IMR-90 (cell line): ENCODE measurements at regions not wholly inside any gene's neighbourhood (a gene's known extent, or its start where the extent isn't known, plus 50 kb on each side); places are given as distances from the start of the nearest gene placed in this dataset.

ENCODE experiments used
- ATAC-seq: fragments of 200-7000 bp; cut with Tn5 transposase; 2 replicates; pipeline ENCODE4 v1.9.1; 2020; ENCODE audit warnings: low read depth, mild to moderate bottlenecking, moderate library complexity
- BruUV-seq: library from RNA; stranded (reverse); fragments of 400-500 nt; replicated peaks from 2 replicates; lab custom pipeline; 2021; lab: Mats Ljungman, UMichigan
- CTCF ChIA-PET: fragments of 300-600 bp; formaldehyde crosslinking; extraction: SDS; loops from one replicate; lab custom pipeline; 2021; ENCODE audit warnings: antibody characterized with exemption; lab: Yijun Ruan, JAX
- POLR2A ChIA-PET: fragments of 300-600 bp; sonication (Branson Sonifier 250); formaldehyde crosslinking; loops from one replicate; lab custom pipeline; 2022; ENCODE audit warnings: antibody characterized with exemption; ENCODE audit not compliant: unreplicated experiment; lab: Charles Lee
- DNase-seq: peaks from one replicate; pipeline ENCODE4 v3.0.0; 2013
- H2AFZ ChIP-seq: replicated peaks from 2 replicates; pipeline ENCODE3; 2013; ENCODE audit warnings: low read length, mild to moderate bottlenecking; ENCODE audit not compliant: poor library complexity
- H2AK5ac ChIP-seq: 2 replicates; pipeline ENCODE4 v1.6.1; 2013; ENCODE audit warnings: low read depth, low read length, inconsistent platforms
- H2AK9ac ChIP-seq: replicated peaks from 2 replicates; pipeline ENCODE3; 2013; ENCODE audit warnings: mild to moderate bottlenecking, low read depth, low read length, moderate library complexity; ENCODE audit not compliant: poor library complexity
- H2BK120ac ChIP-seq: 2 replicates; pipeline ENCODE4 v1.6.1; 2013; ENCODE audit warnings: low read depth, low read length, inconsistent platforms
- H2BK15ac ChIP-seq: 3 replicates; pipeline ENCODE4 v1.6.1; 2013; ENCODE audit warnings: low read depth, low read length, inconsistent platforms
- H2BK20ac ChIP-seq: 2 replicates; pipeline ENCODE4 v1.6.1; 2013; ENCODE audit warnings: low read depth, mild to moderate bottlenecking, inconsistent platforms, low read length, moderate library complexity
- H2BK5ac ChIP-seq: 2 replicates; pipeline ENCODE4 v1.6.1; 2013; ENCODE audit warnings: mild to moderate bottlenecking, low read depth, low read length, inconsistent platforms; ENCODE audit not compliant: poor library complexity, severe bottlenecking
- H3K14ac ChIP-seq: replicated peaks from 2 replicates; pipeline ENCODE4 v1.6.1; 2013; ENCODE audit warnings: low read depth, low read length, inconsistent platforms
- H3K18ac ChIP-seq: 2 replicates; pipeline ENCODE4 v1.6.1; 2013; ENCODE audit warnings: low read depth, low read length, control low read depth
- H3K23ac ChIP-seq: 2 replicates; pipeline ENCODE4 v1.6.1; 2013; ENCODE audit warnings: low read depth, low read length, inconsistent platforms
- H3K27ac ChIP-seq: 2 replicates; pipeline ENCODE4 v1.5.1; 2013; ENCODE audit warnings: mild to moderate bottlenecking, control low read depth, low read length; ENCODE audit not compliant: insufficient read depth
- H3K27me3 ChIP-seq: 2 replicates; pipeline ENCODE4 v1.6.1; 2013; ENCODE audit warnings: low read length; ENCODE audit not compliant: control insufficient read depth, insufficient read depth
- H3K36me3 ChIP-seq: 2 replicates; pipeline ENCODE4 v1.6.1; 2013; ENCODE audit warnings: low read length, mixed read lengths; ENCODE audit not compliant: control insufficient read depth, insufficient read depth
- H3K4ac ChIP-seq: 2 replicates; pipeline ENCODE4 v1.6.1; 2013; ENCODE audit warnings: low read depth, low read length, inconsistent platforms
- H3K4me1 ChIP-seq: 2 replicates; pipeline ENCODE4 v1.6.1; 2013; ENCODE audit warnings: low read length, mixed read lengths; ENCODE audit not compliant: control insufficient read depth, insufficient read depth
- H3K4me2 ChIP-seq: 2 replicates; pipeline ENCODE4 v1.6.1; 2013; ENCODE audit warnings: low read depth, mild to moderate bottlenecking, control low read depth, low read length, moderate library complexity
- H3K4me3 ChIP-seq: 2 replicates; pipeline ENCODE4 v1.5.1; 2013; ENCODE audit warnings: low read depth, mild to moderate bottlenecking, control low read depth, low read length, moderate library complexity; ENCODE audit not compliant: insufficient read depth
- H3K56ac ChIP-seq: 2 replicates; pipeline ENCODE4 v1.6.1; 2013; ENCODE audit warnings: low read length, inconsistent platforms; ENCODE audit not compliant: insufficient read depth; ENCODE audit errors: extremely low read depth
- H3K79me1 ChIP-seq, 2 experiments: 2 replicates each; pipeline ENCODE4 v1.6.1; 2013; ENCODE audit warnings: low read length in 2 of 2, inconsistent platforms in 1 of 2, low read depth in 1 of 2
- H3K9ac ChIP-seq: 2 replicates; pipeline ENCODE4 v1.6.1; 2013; ENCODE audit warnings: low read depth, low read length, control low read depth
- H3K9me1 ChIP-seq: 2 replicates; pipeline ENCODE4 v1.6.1; 2013; ENCODE audit warnings: low read length, inconsistent platforms; ENCODE audit not compliant: insufficient read depth
- H3K9me3 ChIP-seq: 2 replicates; pipeline ENCODE4 v1.6.1; 2013; ENCODE audit warnings: low read length; ENCODE audit not compliant: control insufficient read depth, insufficient read depth
- H4K20me1 ChIP-seq: 2 replicates; pipeline ENCODE4 v1.6.1; 2013; ENCODE audit warnings: low read length, inconsistent platforms; ENCODE audit not compliant: insufficient read depth
- H4K5ac ChIP-seq: 2 replicates; pipeline ENCODE4 v1.6.1; 2013; ENCODE audit warnings: mild to moderate bottlenecking, low read depth, low read length, control low read depth
- H4K8ac ChIP-seq, 2 experiments: 2 replicates each; pipeline ENCODE4 v1.6.1; 2013; ENCODE audit warnings: low read depth in 2 of 2, low read length in 2 of 2, control low read depth in 1 of 2, inconsistent platforms in 1 of 2
- H4K91ac ChIP-seq: 2 replicates; pipeline ENCODE4 v1.6.1; 2013; ENCODE audit warnings: low read depth, low read length, inconsistent platforms; ENCODE audit not compliant: insufficient read depth
- BHLHE40 ChIP-seq: fragments of 150-350 bp; IDR thresholded peaks from 2 replicates; pipeline ENCODE4 v1.6.1; 2016; ENCODE audit warnings: mild to moderate bottlenecking, low read depth, low read length
- CEBPB ChIP-seq: IDR thresholded peaks from 2 replicates; pipeline ENCODE4 v1.6.1; 2012; ENCODE audit warnings: low read depth, low read length, improper control_type of control experiment
- CHD1 ChIP-seq: IDR thresholded peaks from 2 replicates; pipeline ENCODE4 v1.6.1; 2012; ENCODE audit warnings: low read depth, low read length, improper control_type of control experiment
- FOS ChIP-seq: fragments of 150-350 bp; IDR thresholded peaks from 2 replicates; pipeline ENCODE4 v1.6.1; 2016; ENCODE audit warnings: low read depth, low read length
- MAFK ChIP-seq: IDR thresholded peaks from 2 replicates; pipeline ENCODE4 v1.6.1; 2012; ENCODE audit warnings: low read depth, low read length, improper control_type of control experiment
- MAZ ChIP-seq: IDR thresholded peaks from 2 replicates; pipeline ENCODE4 v1.6.1; 2012; ENCODE audit warnings: low read depth, mild to moderate bottlenecking, low read length, improper control_type of control experiment, moderate library complexity, borderline replicate concordance
- MXI1 ChIP-seq: IDR thresholded peaks from 2 replicates; pipeline ENCODE4 v1.6.1; 2012; ENCODE audit warnings: low read depth, mild to moderate bottlenecking, low read length, moderate library complexity, borderline replicate concordance
- NFE2L2 ChIP-seq: fragments of 150-350 bp; IDR thresholded peaks from 2 replicates; pipeline ENCODE4 v1.6.1; 2016; ENCODE audit warnings: low read depth, mild to moderate bottlenecking, low read length
- POLR2A ChIP-seq: IDR thresholded peaks from 2 replicates; pipeline ENCODE4 v1.6.1; 2012; ENCODE audit warnings: mild to moderate bottlenecking, low read depth, low read length
- RAD21 ChIP-seq: IDR thresholded peaks from 2 replicates; pipeline ENCODE4 v1.6.1; 2012; ENCODE audit warnings: low read length, improper control_type of control experiment
- RCOR1 ChIP-seq: IDR thresholded peaks from 2 replicates; pipeline ENCODE4 v1.6.1; 2012; ENCODE audit warnings: mild to moderate bottlenecking, low read length, improper control_type of control experiment; ENCODE audit not compliant: insufficient replicate concordance
- RFX5 ChIP-seq: IDR thresholded peaks from 2 replicates; pipeline ENCODE4 v1.8.0; 2012; ENCODE audit warnings: low read depth, mild to moderate bottlenecking, low read length, moderate library complexity
- SMC3 ChIP-seq: fragments of 150-350 bp; IDR thresholded peaks from 2 replicates; pipeline ENCODE4 v1.6.1; 2016; ENCODE audit warnings: low read depth, mild to moderate bottlenecking, antibody characterized with exemption, low read length, moderate library complexity
- whole genome bisulfite sequencing, 2 experiments: methylation state at CpG; one replicate each; pipeline versions ENCODE4 v1.1.5 to v1.1.7; 2013; ENCODE audit warnings: missing lambda C conversion rate in 2 of 2; ENCODE audit not compliant: insufficient read length in 1 of 2; ENCODE audit errors: extremely low coverage in 2 of 2; 5-methylcytosine and 5-hydroxymethylcytosine counted together
- dilution Hi-C: fragments of 300-500 bp; cut with HindIII; formaldehyde crosslinking; loops from one replicate; pipeline ENCODE4 v1.14.3; 2018; ENCODE audit warnings: low sequenced_read_pairs; ENCODE audit not compliant: unreplicated experiment
- in situ Hi-C: fragments of 300-500 bp; cut with MboI; formaldehyde crosslinking; loops from 3 replicates; pipeline ENCODE4 v1.14.3; 2019; ENCODE audit warnings: low sequenced_read_pairs, inconsistent platforms, mixed read lengths
- intact Hi-C: fragments of 100-400 bp; cut with micrococcal nuclease; formaldehyde crosslinking; loops from 2 replicates; pipeline ENCODE4 v1.10.0; 2022
- TF ChIP-seq, protein P1 (sequence below): conservative IDR thresholded peaks from 2 replicates; pipeline ENCODE4 v1.5.1; 2012; ENCODE audit warnings: mild to moderate bottlenecking, low read depth, low read length, improper control_type of control experiment
- TF ChIP-seq, protein P2 (sequence below): fragments of 150-350 bp; IDR thresholded peaks from 2 replicates; pipeline ENCODE4 v1.6.1; 2016; ENCODE audit warnings: low read depth, mild to moderate bottlenecking, low read length, moderate library complexity, borderline replicate concordance
- TF ChIP-seq, protein P3 (sequence below): fragments of 150-350 bp; IDR thresholded peaks from 2 replicates; pipeline ENCODE4 v1.6.1; 2017; ENCODE audit warnings: mild to moderate bottlenecking, antibody characterized with exemption, low read length, low read depth

DNA sequence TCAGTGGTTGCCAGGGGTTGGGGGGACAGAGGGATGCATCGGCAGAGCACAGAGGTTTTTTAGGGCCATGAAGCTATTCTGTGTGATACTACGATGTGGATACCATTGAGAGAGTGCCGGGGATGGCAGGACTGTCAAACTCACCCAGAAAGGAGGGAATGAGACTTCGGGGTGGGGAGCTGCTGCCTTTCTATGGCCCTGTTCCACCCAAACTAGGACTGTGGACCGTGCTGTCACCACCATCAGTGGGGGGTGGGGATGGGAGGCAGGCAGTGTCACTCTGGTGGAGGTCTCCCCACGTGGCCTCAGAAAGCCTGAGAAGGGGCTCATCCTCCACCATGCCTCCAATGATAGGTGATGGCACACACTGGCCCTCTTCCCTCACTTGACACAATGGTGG is 146.2 kb downstream of the PTPN20 start:
- Histone ChIP-seq H4K5ac (no peak overlapping the region), H3K9me3 (no peaks in the 10 kb centered on the region), H4K8ac (no peak overlapping the region), H3K9me1 (no peaks in the 10 kb centered on the region), H3K4ac (no peak overlapping the region), H3K27me3 (peaks cover 15% of the 10 kb centered on the region), H3K4me1 (peaks cover 4% of the 10 kb centered on the region), H2AFZ (no peak overlapping the region), H2AK9ac (no peak overlapping the region), H3K18ac (no peak overlapping the region), H2BK120ac (no peak overlapping the region), H2BK15ac (no peak overlapping the region), H4K91ac (no peak overlapping the region), H3K4me3 (no peak overlapping the region), H2BK5ac (no peak overlapping the region), H3K79me1 (no peaks in the 10 kb centered on the region), H3K9ac (no peak overlapping the region), H3K4me2 (no peak overlapping the region), H3K23ac (no peak overlapping the region), H3K36me3 (no peaks in the 10 kb centered on the region), H3K56ac (no peak overlapping the region), H3K27ac (no peak overlapping the region), H3K14ac (no peak overlapping the region), H2BK20ac (no peak overlapping the region), H2AK5ac (no peak overlapping the region), H4K20me1 (no peaks in the 10 kb centered on the region)
- WGBS, 2 experiments = 100% methylated on average over 4 of the region's 6 CpGs; no CpG with 5 or more reads in 1 of the 2 experiments
- ATAC-seq (no peak), DNase-seq (no peak)
- intact Hi-C loops (no loop called here), dilution Hi-C loops (no loop called here), in situ Hi-C loops (no loop called here)
- ChIA-PET CTCF (no interaction called here), POLR2A (no interaction called here)
- TF ChIP-seq, protein P1, sequence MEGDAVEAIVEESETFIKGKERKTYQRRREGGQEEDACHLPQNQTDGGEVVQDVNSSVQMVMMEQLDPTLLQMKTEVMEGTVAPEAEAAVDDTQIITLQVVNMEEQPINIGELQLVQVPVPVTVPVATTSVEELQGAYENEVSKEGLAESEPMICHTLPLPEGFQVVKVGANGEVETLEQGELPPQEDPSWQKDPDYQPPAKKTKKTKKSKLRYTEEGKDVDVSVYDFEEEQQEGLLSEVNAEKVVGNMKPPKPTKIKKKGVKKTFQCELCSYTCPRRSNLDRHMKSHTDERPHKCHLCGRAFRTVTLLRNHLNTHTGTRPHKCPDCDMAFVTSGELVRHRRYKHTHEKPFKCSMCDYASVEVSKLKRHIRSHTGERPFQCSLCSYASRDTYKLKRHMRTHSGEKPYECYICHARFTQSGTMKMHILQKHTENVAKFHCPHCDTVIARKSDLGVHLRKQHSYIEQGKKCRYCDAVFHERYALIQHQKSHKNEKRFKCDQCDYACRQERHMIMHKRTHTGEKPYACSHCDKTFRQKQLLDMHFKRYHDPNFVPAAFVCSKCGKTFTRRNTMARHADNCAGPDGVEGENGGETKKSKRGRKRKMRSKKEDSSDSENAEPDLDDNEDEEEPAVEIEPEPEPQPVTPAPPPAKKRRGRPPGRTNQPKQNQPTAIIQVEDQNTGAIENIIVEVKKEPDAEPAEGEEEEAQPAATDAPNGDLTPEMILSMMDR = no peak
- TF ChIP-seq CEBPB (no peak), CHD1 (no peak), MXI1 (no peak), RAD21 (no peak), BHLHE40 (no peak), RCOR1 (no peak), MAZ (no peak), MAFK (no peak), FOS (no peak), SMC3 (no peak), POLR2A (no peak), RFX5 (no peak), NFE2L2 (no peak)
- TF ChIP-seq, protein P2, sequence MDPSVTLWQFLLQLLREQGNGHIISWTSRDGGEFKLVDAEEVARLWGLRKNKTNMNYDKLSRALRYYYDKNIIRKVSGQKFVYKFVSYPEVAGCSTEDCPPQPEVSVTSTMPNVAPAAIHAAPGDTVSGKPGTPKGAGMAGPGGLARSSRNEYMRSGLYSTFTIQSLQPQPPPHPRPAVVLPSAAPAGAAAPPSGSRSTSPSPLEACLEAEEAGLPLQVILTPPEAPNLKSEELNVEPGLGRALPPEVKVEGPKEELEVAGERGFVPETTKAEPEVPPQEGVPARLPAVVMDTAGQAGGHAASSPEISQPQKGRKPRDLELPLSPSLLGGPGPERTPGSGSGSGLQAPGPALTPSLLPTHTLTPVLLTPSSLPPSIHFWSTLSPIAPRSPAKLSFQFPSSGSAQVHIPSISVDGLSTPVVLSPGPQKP = no peak
- TF ChIP-seq, protein P3, sequence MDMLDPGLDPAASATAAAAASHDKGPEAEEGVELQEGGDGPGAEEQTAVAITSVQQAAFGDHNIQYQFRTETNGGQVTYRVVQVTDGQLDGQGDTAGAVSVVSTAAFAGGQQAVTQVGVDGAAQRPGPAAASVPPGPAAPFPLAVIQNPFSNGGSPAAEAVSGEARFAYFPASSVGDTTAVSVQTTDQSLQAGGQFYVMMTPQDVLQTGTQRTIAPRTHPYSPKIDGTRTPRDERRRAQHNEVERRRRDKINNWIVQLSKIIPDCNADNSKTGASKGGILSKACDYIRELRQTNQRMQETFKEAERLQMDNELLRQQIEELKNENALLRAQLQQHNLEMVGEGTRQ = no peak
- no TSS peak for BruUV-seq
